Choroid plexus epithelial cell (primary cell): ENCODE measurements at regions not wholly inside any gene's neighbourhood (a gene's known extent, or its start where the extent isn't known, plus 50 kb on each side); places are given as distances from the start of the nearest gene placed in this dataset.
"Not testable (repeated sequence)": the region's sequence is repeated elsewhere in the genome, so short reads cannot be mapped to it uniquely, and the experiment has no call there.

ENCODE experiments used
- DNase-seq: peaks from one replicate; pipeline ENCODE4 v3.0.0-alpha.2; 2010; ENCODE audit warnings: low read depth
- H3K4me3 ChIP-seq: 2 replicates; pipeline ENCODE4 v1.5.1; 2011; ENCODE audit warnings: low read depth, mild to moderate bottlenecking, control low read depth, low read length, moderate library complexity
- TF ChIP-seq, protein P1 (sequence below): conservative IDR thresholded peaks from 2 replicates; pipeline ENCODE4 v1.5.1; 2011; ENCODE audit warnings: low read depth, mild to moderate bottlenecking, control low read depth, inconsistent platforms, low read length, moderate library complexity

DNA sequence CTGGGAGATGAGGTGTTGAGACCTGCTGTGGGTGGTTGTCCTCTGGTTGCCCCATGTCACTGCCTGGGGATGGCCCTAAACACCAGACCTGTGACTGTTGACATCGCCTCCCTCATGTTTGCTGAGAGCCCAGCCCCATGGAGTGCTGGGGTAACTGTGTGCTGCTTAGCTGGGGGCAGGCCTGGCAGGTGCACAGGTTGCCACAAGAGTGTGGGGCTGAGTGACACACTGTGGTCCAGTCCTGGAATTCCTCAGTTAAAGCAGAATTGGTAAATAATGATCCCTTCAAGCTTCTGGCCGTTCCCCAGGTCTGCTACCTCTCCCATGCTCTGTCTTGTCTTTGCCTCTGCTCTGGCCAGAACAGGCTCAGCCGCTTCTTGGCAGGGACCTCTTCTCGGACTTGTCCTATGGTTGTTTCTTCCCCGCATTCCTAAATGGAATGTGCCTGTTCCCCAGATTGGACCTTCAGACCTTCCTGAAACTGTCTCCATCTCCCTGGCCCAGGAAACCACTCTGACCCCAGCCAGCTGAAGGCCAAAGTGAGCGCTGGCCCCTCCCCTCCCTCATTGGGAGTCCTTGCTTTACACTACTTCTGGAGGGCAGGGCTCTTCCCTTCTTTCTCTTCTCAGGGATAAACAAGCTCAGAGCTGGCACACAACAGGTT, 61.2 kb upstream of the PITX1 start:
- TF ChIP-seq, protein P1, sequence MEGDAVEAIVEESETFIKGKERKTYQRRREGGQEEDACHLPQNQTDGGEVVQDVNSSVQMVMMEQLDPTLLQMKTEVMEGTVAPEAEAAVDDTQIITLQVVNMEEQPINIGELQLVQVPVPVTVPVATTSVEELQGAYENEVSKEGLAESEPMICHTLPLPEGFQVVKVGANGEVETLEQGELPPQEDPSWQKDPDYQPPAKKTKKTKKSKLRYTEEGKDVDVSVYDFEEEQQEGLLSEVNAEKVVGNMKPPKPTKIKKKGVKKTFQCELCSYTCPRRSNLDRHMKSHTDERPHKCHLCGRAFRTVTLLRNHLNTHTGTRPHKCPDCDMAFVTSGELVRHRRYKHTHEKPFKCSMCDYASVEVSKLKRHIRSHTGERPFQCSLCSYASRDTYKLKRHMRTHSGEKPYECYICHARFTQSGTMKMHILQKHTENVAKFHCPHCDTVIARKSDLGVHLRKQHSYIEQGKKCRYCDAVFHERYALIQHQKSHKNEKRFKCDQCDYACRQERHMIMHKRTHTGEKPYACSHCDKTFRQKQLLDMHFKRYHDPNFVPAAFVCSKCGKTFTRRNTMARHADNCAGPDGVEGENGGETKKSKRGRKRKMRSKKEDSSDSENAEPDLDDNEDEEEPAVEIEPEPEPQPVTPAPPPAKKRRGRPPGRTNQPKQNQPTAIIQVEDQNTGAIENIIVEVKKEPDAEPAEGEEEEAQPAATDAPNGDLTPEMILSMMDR, result no peak
- H3K4me3 ChIP-seq, result no peak overlapping the region
- no peak for DNase-seq

DNA sequence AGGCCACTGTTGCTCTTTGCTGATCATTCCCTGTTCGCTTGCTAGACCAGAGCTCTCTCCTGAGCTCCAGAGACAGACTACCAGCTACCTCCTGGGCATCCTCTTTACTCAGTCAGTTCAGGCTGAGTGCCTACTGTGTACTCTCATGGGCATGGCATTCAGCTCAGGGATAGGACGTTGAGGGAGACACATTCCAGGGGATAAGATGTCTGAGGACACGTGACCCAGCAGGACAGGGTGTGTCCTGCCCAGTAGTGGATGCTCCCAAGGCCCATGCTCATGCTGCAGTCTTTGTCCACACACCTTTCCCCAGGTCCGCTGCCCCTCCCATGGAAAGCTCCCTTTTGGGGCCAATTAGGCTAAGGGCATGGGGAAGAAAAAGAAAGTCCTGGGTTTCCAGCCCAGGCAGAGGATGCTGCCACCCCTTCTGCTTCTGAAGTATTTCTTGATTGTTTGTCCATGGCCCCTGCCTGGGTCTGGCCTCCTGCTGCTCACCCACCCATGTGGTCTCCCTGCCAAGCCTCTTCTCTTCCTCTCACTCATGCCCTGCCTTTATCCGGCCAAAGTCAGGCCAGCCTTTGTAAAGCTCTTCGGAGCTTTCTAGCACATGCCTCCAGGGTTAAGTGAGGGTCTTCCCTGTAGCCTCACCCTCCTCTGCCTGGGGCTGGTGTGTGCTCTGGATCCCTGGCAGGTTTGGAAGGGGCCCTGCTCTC, 60.5 kb upstream of the PITX1 start:
- TF ChIP-seq, protein P1, result no peak
- no peak overlapping the region for H3K4me3 ChIP-seq

DNA sequence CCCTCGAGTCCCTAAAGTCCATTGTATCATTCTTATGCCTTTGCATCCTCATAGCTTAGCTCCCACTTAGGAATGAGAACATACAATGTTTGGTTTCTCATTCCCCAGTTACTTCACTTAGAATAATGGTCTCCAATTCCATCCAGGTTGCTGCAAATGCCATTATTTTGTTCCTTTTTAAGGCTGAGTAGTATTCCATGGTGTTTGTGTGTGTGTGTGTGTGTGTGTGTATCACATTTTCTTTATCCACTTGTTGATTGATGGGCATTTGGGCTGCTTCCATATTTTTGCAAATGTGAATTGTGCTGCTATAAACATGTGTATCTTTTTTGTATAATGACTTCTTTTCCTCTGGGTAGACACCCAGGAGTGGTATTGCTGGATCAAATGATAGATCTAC, 59.5 kb upstream of the PITX1 start:
- DNase-seq, result not testable (repeated sequence)

More for the DNA sequence above, 60.5 kb upstream of the PITX1 start:
- no peak for DNase-seq

DNA sequence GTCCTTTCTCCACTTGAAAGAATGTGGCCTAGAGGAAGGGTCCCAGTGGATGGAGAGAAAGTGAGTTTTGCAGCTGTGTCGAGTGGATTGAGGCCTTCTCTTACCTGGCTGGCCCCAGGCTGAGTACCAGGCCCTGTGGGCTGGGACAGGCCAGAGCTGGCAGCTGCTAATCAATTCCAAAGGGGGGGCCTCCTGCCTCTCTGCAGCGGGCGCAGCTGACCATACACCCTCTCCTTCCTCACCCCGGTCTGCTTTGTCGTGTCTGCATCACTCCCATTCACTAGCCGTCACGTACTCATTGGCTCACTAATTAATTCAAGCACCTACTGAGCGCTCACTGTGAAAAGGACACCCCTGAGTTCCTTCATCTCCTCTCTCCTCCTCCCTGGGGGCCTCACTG, 58.4 kb upstream of the PITX1 start:
- no peak overlapping the region for H3K4me3 ChIP-seq
- TF ChIP-seq, protein P1, result no peak
- no peak for DNase-seq

More for the DNA sequence above, 59.5 kb upstream of the PITX1 start:
- H3K4me3 ChIP-seq, result not testable (repeated sequence)

DNA sequence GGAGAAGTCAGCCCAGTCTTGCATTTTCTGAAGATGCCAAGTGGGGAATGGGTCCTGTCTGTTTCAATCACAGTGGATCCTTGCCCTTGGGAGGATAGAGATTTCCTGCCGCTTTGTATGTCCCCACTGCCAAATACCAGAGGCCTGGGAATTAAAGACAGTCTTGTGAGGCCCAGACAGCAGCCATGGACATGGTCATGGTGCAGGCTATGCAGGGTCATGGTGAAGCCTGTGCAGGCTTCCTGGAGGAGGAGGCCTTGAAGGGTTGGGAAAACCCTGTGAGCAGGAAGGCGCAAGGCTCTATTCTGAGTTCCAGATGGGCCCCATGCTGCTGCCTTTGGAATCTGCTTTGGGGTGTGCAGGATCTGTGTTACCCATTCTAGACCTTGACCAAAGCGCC, 57.3 kb upstream of the PITX1 start:
- TF ChIP-seq, protein P1, result no peak
- no peak overlapping the region for H3K4me3 ChIP-seq
- DNase-seq, result no peak

DNA sequence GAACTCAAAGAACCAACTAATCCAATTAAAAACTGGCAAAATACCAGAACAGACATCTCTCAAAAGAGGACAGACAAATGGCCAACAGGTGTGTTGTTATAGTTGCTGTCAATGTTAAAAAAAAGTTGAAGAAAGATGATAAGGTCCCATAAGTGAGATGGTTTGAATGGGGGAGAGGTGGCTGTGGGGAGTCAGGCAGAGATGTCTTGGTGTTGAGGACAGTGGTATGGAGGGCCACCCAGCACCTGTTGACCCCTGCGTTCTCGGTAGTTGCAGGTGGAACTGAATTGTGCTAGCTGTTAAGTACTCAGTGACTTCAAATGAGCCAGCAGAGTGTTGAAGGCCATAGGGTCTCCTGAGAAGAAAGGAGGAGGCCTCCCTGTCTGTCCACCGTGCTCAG, 55.9 kb upstream of the PITX1 start:
- DNase-seq, result no peak
- TF ChIP-seq, protein P1, result no peak
- no peak overlapping the region for H3K4me3 ChIP-seq

DNA sequence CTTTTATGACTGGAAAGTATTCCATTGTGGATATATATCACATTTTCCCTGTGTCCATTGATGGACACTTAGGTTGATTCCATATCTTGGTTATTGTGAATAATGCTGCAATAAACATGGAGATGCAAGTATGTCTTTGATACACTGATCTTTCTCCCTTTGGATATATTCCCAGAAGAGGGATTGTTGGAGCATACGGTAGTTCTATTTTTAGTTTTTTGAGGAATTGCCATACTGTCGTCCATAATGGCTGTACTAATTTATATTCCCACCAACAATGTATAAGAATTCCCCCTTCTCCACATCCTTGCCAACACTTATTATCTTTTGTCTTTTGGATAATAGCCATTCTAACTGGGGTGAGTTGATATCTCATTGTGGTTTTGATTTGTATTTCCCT, 54.9 kb upstream of the PITX1 start:
- H3K4me3 ChIP-seq, result no peak overlapping the region
- TF ChIP-seq, protein P1, result no peak
- no peak for DNase-seq
